ENCODE measurements at regions not wholly inside any gene's neighbourhood (a gene's known extent, or its start where the extent isn't known, plus 50 kb on each side); places are given as distances from the start of the nearest gene placed in this dataset.
"Not testable (repeated sequence)": the region's sequence is repeated elsewhere in the genome, so short reads cannot be mapped to it uniquely, and the experiment has no call there.

GRCh38 chr18:14321217-14321616 is 189.0 kb upstream of the ZNF519 start:
- DNase-seq: not testable (repeated sequence)

- not testable (repeated sequence) for DNase-seq
Observed at GRCh38 chr18:14301255-14301654, 169.0 kb upstream of the ZNF519 start.

DNA sequence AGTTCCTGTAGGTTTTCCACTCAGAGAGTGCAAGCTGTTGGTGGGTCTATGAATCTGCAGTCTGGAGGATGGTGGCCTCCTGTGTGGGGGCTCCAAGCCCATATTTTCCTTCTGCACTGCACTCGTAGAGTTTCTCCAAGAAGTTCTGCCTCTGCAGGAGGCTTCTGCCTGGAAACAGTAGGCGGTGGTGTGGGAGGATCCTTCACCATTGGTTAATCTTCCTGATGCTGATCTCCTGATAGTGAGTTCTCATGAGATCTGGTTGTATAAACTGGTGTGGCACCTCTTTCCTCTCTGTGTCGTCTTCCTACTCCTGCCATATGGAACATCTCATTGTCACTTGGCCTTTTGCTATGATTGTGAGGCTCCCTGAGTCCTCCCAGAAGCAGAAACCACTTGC is 162.8 kb upstream of the ZNF519 start:
- DNase-seq: not testable (repeated sequence)

- DNase-seq: no peak
Observed at GRCh38 chr18:14285053-14285452, 152.8 kb upstream of the ZNF519 start.

GRCh38 chr18:14275391-14275790 is 143.2 kb upstream of the ZNF519 start:
- DNase-seq: not testable (repeated sequence)

GRCh38 chr18:14265637-14266410 is 133.6 kb upstream of the ZNF519 start:
- not testable (repeated sequence) for DNase-seq

DNA sequence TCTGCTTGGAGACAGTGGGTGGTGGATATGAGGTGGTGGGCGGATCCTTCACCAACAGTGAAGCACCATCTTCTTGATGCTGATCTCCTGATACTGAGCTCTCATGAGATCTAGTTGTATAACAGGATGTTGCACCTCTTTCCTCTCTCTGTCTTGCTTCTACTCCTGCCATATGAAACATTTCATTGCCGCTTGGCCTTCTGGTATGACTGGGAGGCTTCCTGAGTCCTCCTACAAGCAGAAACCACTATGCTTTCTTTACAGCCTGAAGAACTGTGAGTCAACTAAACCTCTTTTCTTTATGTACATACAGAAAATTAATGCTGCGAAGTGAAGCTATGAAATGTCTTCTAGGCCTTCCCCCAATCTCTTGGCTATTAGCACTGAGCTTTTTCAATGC is 130.6 kb upstream of the ZNF519 start:
- not testable (repeated sequence) for DNase-seq

- DNase-seq: not testable (repeated sequence)
Observed at GRCh38 chr18:14250084-14250677, 117.9 kb upstream of the ZNF519 start.

DNA sequence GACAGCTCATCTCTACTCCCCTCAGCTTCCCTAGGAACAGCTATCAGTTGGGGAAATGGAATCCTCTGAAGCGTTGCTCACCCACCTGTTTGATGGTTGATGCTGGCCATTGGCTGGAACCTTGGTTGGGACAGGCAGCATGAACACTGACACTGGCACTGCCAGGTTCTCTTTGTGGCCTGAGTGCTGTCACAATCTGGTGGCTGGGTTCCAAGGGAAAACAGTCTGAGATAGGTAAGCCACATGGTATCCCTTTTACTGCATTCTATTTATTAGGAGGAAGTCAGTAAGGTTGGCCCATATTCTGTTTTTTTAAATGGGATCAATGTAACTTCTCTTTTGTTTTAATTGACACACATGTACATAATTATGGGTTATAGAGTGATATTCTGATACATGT is 107.0 kb upstream of the ZNF519 start:
- DNase-seq: not testable (repeated sequence)

- not testable (repeated sequence) for DNase-seq
Observed at GRCh38 chr18:14236356-14237048, 104.3 kb upstream of the ZNF519 start.

GRCh38 chr18:14225286-14225679 is 93.0 kb upstream of the ZNF519 start:
- DNase-seq: not testable (repeated sequence)

DNA sequence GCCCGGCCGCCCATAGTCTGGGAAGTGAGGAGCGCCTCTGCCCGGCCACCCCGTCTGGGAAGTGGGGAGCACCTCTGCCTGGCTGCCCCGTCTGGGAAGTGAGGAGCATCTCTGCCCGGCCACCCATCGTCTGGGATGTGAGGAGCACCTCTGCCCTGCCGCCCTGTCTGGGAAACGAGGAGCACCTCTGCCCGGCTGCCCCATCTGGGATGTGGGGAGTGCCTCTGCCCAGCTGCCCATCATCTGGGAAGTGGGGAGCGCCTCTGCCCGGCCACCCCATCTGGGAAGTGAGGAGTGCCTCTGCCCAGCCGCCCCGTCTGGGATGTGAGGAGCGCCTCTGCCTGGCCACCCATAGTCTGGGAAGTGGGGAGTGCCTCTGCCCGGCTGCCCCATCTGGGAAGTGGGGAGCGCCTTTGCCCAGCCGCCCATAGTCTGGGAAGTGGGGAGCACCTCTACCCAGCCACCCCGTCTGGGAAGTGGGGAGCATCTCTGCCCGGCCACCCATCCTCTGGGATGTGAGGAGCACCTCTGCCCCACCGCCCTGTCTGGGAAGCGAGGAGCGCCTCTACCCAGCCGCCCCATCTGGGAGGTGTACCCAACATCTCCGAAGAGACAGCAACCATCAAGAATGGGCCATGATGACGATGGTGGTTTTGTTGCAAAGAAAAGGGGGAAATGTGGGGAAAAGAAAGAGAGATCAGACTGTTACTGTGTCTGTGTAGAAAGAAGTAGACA is 92.5 kb upstream of the ZNF519 start:
- not testable (repeated sequence) for DNase-seq

DNA sequence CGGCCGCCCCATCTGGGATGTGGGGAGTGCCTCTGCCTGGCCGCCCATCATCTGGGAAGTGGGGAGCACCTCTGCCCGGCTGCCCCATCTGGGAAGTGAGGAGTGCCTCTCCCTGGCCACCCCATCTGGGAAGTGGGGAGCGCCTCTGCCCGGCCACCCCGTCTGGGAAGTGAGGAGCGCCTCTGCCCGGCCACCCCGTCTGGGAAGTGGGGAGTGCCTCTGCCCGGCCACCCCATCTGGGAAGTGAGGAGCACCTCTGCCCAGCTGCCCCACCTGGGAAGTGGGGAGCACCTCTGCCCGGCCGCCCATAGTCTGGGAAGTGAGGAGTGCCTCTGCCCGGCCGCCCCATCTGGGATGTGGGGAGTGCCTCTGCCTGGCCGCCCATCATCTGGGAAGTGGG is 91.7 kb upstream of the ZNF519 start:
- DNase-seq: not testable (repeated sequence)

DNA sequence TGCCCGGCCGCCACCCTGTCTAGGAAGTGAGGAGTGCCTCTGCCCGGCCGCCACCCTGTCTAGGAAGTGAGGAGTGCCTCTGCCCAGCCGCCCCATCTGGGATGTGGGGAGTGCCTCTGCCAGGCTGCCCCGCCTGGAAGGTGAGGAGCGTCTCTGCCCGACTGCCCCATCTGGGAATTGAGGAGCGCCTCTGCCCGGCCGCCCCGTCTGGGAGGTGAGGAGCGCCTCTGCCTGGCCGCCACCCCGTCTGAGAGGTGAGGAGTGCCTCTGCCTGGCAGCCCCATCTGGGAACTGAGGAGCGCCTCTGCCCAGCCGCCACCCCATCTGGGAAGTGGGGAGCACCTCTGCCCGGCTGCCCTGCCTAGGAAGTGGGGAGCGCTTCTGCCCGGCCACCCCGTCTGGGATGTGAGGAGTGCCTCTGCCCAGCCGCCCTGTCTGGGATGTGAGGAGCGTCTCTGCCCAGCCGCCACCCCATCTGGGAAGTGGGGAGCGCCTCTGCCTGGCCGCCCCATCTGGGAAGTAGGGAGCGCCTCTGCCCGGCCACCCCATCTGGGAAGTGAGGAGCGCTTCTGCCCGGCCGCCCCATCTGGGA is 91.1 kb upstream of the ZNF519 start:
- DNase-seq: not testable (repeated sequence)

GRCh38 chr18:14222354-14223221 is 90.4 kb upstream of the ZNF519 start:
- not testable (repeated sequence) for DNase-seq

- no peak for DNase-seq
Observed at GRCh38 chr18:14221689-14222088, 89.5 kb upstream of the ZNF519 start.

- DNase-seq: not testable (repeated sequence)
Observed at GRCh38 chr18:14215952-14216351, 83.7 kb upstream of the ZNF519 start.

DNA sequence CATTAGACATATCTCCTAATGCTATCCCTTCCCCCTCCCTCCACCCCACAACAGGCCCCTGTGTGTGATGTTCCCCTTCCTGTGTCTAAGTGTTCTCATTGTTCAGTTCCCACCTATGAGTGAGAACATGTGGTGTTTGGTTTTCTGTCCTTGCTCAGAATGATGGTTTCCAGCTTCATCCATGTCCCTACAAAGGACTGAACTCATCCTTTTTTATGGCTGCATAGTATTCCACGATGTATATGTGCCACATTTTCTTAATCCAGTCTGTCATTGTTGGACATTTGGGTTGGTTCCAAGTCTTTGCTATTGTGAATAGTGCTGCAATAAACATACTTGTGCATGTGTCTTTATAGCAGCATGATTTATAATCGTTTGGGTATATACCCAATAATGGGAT is 71.2 kb upstream of the ZNF519 start:
- not testable (repeated sequence) for DNase-seq

- DNase-seq: not testable (repeated sequence)
Observed at GRCh38 chr18:14190776-14191442, 58.7 kb upstream of the ZNF519 start.

GRCh38 chr18:14189858-14190257 is 57.6 kb upstream of the ZNF519 start:
- DNase-seq: no peak
